GM12878 (cell line): ENCODE measurements at regions not wholly inside any gene's neighbourhood (a gene's known extent, or its start where the extent isn't known, plus 50 kb on each side); places are given as distances from the start of the nearest gene placed in this dataset.

Source experiments
- BHLHE40 ChIP-seq, 2 experiments: fragments of 450-650 bp in 1 of 2; IDR thresholded peaks; 2 replicates each; pipeline ENCODE4 v1.6.1; 2011 to 2017; ENCODE audit warnings: low read depth in 2 of 2, borderline replicate concordance in 1 of 2, improper control_type of control experiment in 1 of 2, low read length in 1 of 2, mild to moderate bottlenecking in 1 of 2
- CTCF ChIP-seq, 3 experiments: IDR thresholded peaks in 2 of 3; conservative IDR thresholded peaks in 1 of 3; 2 replicates each; pipeline ENCODE4 v1.5.1; 2011; ENCODE audit warnings: low read depth in 3 of 3, low read length in 3 of 3, mild to moderate bottlenecking in 3 of 3, control low read depth in 2 of 3, moderate library complexity in 2 of 3, inconsistent platforms in 1 of 3, mixed read lengths in 1 of 3; ENCODE audit not compliant: control insufficient read depth in 2 of 3, insufficient read depth in 1 of 3; ENCODE audit errors: extremely low read depth in 1 of 3
- EP300 ChIP-seq, 2 experiments: fragments of 150-350 bp in 1 of 2; IDR thresholded peaks; 2 replicates each; pipeline ENCODE4 v1.6.1; 2011 to 2012; ENCODE audit warnings: low read depth in 2 of 2, low read length in 2 of 2, borderline replicate concordance in 1 of 2, improper control_type of control experiment in 1 of 2, inconsistent platforms in 1 of 2; ENCODE audit not compliant: control insufficient read depth in 1 of 2
- FOXK2 ChIP-seq: fragments of 450-650 bp; IDR thresholded peaks from 2 replicates; pipeline ENCODE4 v1.6.1; 2017; ENCODE audit warnings: mild to moderate bottlenecking, moderate library complexity
- LARP7 ChIP-seq: fragments of 450-650 bp; IDR thresholded peaks from 2 replicates; pipeline ENCODE4 v1.6.1; 2017; ENCODE audit warnings: mild to moderate bottlenecking
- NBN ChIP-seq: fragments of 450-650 bp; IDR thresholded peaks from 2 replicates; pipeline ENCODE4 v1.6.1; 2016
- NR2F1 ChIP-seq: fragments of 450-650 bp; conservative IDR thresholded peaks from 2 replicates; pipeline ENCODE4 v1.6.1; 2017; ENCODE audit warnings: mild to moderate bottlenecking
- POLR2A ChIP-seq: IDR thresholded peaks from 2 replicates; pipeline ENCODE4 v1.6.1; 2011; ENCODE audit warnings: low read depth, mild to moderate bottlenecking, low read length
- SP1 ChIP-seq: IDR thresholded peaks from one replicate; pipeline ENCODE4 v1.6.1; 2011; ENCODE audit warnings: low read depth, low read length
- ZZZ3 ChIP-seq: IDR thresholded peaks from 2 replicates; pipeline ENCODE4 v1.6.1; 2011; ENCODE audit warnings: low read depth; ENCODE audit not compliant: control insufficient read depth, insufficient read length

DNA sequence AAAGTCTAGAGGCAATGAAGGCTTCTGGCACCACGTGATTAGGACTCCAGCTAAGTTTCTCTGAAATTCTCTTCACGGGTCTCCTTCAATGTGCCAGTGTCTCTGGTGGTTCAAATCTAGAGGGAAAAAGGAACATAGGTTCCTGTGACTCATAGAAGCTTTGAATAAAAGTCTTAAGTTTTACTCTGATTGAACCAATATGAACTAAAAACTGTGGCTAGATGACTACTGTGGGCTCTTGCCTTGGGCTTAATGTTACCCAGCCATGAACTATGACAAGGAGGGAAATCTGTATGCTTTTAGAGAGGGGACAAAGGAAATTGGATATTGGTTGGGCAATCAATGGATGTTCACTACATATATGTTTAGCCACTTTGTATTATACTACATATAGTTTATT, 49.9 kb upstream of the TEX13D start:
- TF ChIP-seq CTCF (IDR thresholded peaks at IDR 0.05 in 2 of 3, conservative IDR thresholded peaks at IDR 0.05 in 1 of 3; ENCODE audit: control insufficient read depth in 2 of 3, extremely low read depth in 1 of 3, insufficient read depth in 1 of 3, low read depth in 3 of 3, low read length in 3 of 3), result no peak
- TF ChIP-seq EP300 (IDR thresholded peaks at IDR 0.05; ENCODE audit: borderline replicate concordance in 1 of 2, control insufficient read depth in 1 of 2, low read depth in 2 of 2, low read length in 2 of 2), result no peak
- TF ChIP-seq ZZZ3, result no peak
- no peak for TF ChIP-seq NBN
- TF ChIP-seq BHLHE40 (IDR thresholded peaks at IDR 0.05; ENCODE audit: borderline replicate concordance in 1 of 2, low read depth in 2 of 2, low read length in 1 of 2), result no peak
- no peak for TF ChIP-seq FOXK2
- TF ChIP-seq LARP7, result no peak
- no peak for TF ChIP-seq POLR2A
- no peak for TF ChIP-seq NR2F1
- TF ChIP-seq SP1, result no peak
